Neural progenitor cell (in vitro differentiated cells): ENCODE measurements at regions not wholly inside any gene's neighbourhood (a gene's known extent, or its start where the extent isn't known, plus 50 kb on each side); places are given as distances from the start of the nearest gene placed in this dataset.

Experiments used
- DNase-seq: peaks from one replicate; pipeline ENCODE4 v3.0.0-alpha.2; 2016; ENCODE audit warnings: low spot score
- H2AFZ ChIP-seq: fragments of 200-600 bp; sonication (generic); replicated peaks from 2 replicates; pipeline ENCODE4 v1.6.1; 2016; ENCODE audit warnings: antibody characterized with exemption
- H3F3A ChIP-seq: fragments of 200-600 bp; sonication (generic); 2 replicates; pipeline ENCODE4 v1.6.1; 2016; ENCODE audit warnings: antibody characterized with exemption, low read depth
- H3K27ac ChIP-seq: fragments of 200-600 bp; sonication (generic); 2 replicates; pipeline ENCODE4 v1.5.1; 2016; ENCODE audit warnings: mild to moderate bottlenecking
- H3K27me3 ChIP-seq: fragments of 200-600 bp; sonication (generic); 2 replicates; pipeline ENCODE4 v1.6.1; 2016; ENCODE audit warnings: mild to moderate bottlenecking, moderate library complexity
- H3K36me3 ChIP-seq: fragments of 200-600 bp; sonication (generic); 2 replicates; pipeline ENCODE4 v1.5.1; 2016
- H3K4me1 ChIP-seq: fragments of 200-600 bp; sonication (generic); 2 replicates; pipeline ENCODE4 v1.6.1; 2016; ENCODE audit warnings: mixed run types
- H3K4me2 ChIP-seq: fragments of 200-600 bp; sonication (generic); 2 replicates; pipeline ENCODE4 v1.6.1; 2016
- H3K4me3 ChIP-seq: fragments of 200-600 bp; sonication (generic); 2 replicates; pipeline ENCODE4 v1.5.1; 2016
- H3K79me2 ChIP-seq: fragments of 200-600 bp; sonication (generic); 2 replicates; pipeline ENCODE4 v1.6.1; 2016; ENCODE audit warnings: low read depth
- H3K9ac ChIP-seq: fragments of 200-600 bp; sonication (generic); 2 replicates; pipeline ENCODE4 v1.6.1; 2016
- H3K9me3 ChIP-seq: fragments of 200-600 bp; sonication (generic); 2 replicates; pipeline ENCODE4 v1.5.1; 2016; ENCODE audit warnings: low read depth
- H4K20me1 ChIP-seq: fragments of 200-600 bp; sonication (generic); 2 replicates; pipeline ENCODE4 v1.6.1; 2016; ENCODE audit warnings: low read depth
- H3K27ac Mint-ChIP-seq: 3 replicates; pipeline ENCODE4 v1.8.0; 2021; ENCODE audit warnings: mixed read lengths
- H3K27me3 Mint-ChIP-seq: 2 replicates; pipeline ENCODE4 v1.8.0; 2022; ENCODE audit warnings: low read depth, mild to moderate bottlenecking, inconsistent platforms, moderate library complexity, mixed read lengths; ENCODE audit not compliant: insufficient read depth
- H3K36me3 Mint-ChIP-seq: 3 replicates; pipeline ENCODE4 v1.8.0; 2021; ENCODE audit warnings: mixed read lengths
- H3K4me1 Mint-ChIP-seq: 3 replicates; pipeline ENCODE4 v1.8.0; 2021; ENCODE audit warnings: mixed read lengths
- H3K4me3 Mint-ChIP-seq: 3 replicates; pipeline ENCODE4 v1.8.0; 2021; ENCODE audit warnings: mild to moderate bottlenecking, moderate library complexity, mixed read lengths
- H3K9me3 Mint-ChIP-seq: 3 replicates; pipeline ENCODE4 v1.8.0; 2020; ENCODE audit warnings: mixed read lengths
- CTCF ChIP-seq: fragments of 200-600 bp; sonication (generic); IDR thresholded peaks from 2 replicates; pipeline ENCODE4 v1.5.1; 2017; ENCODE audit warnings: antibody characterized with exemption, mild to moderate bottlenecking
- EZH2 ChIP-seq: fragments of 200-600 bp; sonication (generic); IDR thresholded peaks from 2 replicates; pipeline ENCODE4 v1.6.1; 2017; ENCODE audit warnings: antibody characterized with exemption, mild to moderate bottlenecking, moderate library complexity
- EZH2phosphoT487 ChIP-seq: fragments of 200-600 bp; sonication (generic); IDR thresholded peaks from 2 replicates; pipeline ENCODE4 v1.6.1; 2017; ENCODE audit warnings: antibody characterized with exemption

GRCh38 chr6:26179675-26180074 is 92.4 kb downstream of the HFE start:
- H3F3A ChIP-seq: peaks cover 37% of the 10 kb centered on the region
- no peak overlapping the region for H2AFZ ChIP-seq
- no peaks in the 10 kb centered on the region for H3K36me3 Mint-ChIP-seq
- no peak overlapping the region for H3K4me2 ChIP-seq
- H3K36me3 ChIP-seq: no peaks in the 10 kb centered on the region
- no peaks in the 10 kb centered on the region for H3K9me3 ChIP-seq
- peaks cover 28% of the 10 kb centered on the region for H3K4me1 Mint-ChIP-seq
- H3K27ac ChIP-seq: no peak overlapping the region
- no peaks in the 10 kb centered on the region for H4K20me1 ChIP-seq
- no peaks in the 10 kb centered on the region for H3K9me3 Mint-ChIP-seq
- H3K9ac ChIP-seq: no peak overlapping the region
- H3K79me2 ChIP-seq: peaks cover 7% of the 10 kb centered on the region
- TF ChIP-seq CTCF: no peak
- TF ChIP-seq EZH2: no peak
- no peak for TF ChIP-seq EZH2phosphoT487
- H3K4me3 ChIP-seq: no peak overlapping the region
- H3K4me1 ChIP-seq: peaks cover 15% of the 10 kb centered on the region
- peaks cover 2% of the 10 kb centered on the region for H3K27me3 Mint-ChIP-seq
- no peak overlapping the region for H3K4me3 Mint-ChIP-seq
- DNase-seq: no peak
- H3K27ac Mint-ChIP-seq: no peak overlapping the region
- H3K27me3 ChIP-seq: no peaks in the 10 kb centered on the region

- H3F3A ChIP-seq: peaks cover 37% of the 10 kb centered on the region
- H3K27me3 Mint-ChIP-seq: peaks cover 4% of the 10 kb centered on the region
- H3K27ac ChIP-seq: no peak overlapping the region
- no peak for DNase-seq
- no peak overlapping the region for H3K9ac ChIP-seq
- no peaks in the 10 kb centered on the region for H3K9me3 ChIP-seq
- no peaks in the 10 kb centered on the region for H4K20me1 ChIP-seq
- peaks cover 31% of the 10 kb centered on the region for H3K4me1 Mint-ChIP-seq
- H3K4me3 ChIP-seq: no peak overlapping the region
- H3K9me3 Mint-ChIP-seq: no peaks in the 10 kb centered on the region
- peaks cover 4% of the 10 kb centered on the region for H3K79me2 ChIP-seq
- no peak overlapping the region for H2AFZ ChIP-seq
- H3K27me3 ChIP-seq: no peaks in the 10 kb centered on the region
- H3K4me1 ChIP-seq: peaks cover 22% of the 10 kb centered on the region
- no peak overlapping the region for H3K4me3 Mint-ChIP-seq
- no peak overlapping the region for H3K27ac Mint-ChIP-seq
- TF ChIP-seq EZH2 (no peak), CTCF (no peak), EZH2phosphoT487 (no peak)
- H3K36me3 Mint-ChIP-seq: no peaks in the 10 kb centered on the region
- no peaks in the 10 kb centered on the region for H3K36me3 ChIP-seq
- no peak overlapping the region for H3K4me2 ChIP-seq
These were observed 93.1 kb downstream of the HFE start for GRCh38 chr6:26180346-26180745.

GRCh38 chr6:26183237-26183580 is 96.0 kb downstream of the HFE start:
- peak overlapping the region; percentile 94 for H3K4me3 Mint-ChIP-seq
- Histone ChIP-seq H3K27ac (peak overlapping the region; percentile 28), H3K4me1 (peaks cover 33% of the 10 kb centered on the region), H3K36me3 (no peaks in the 10 kb centered on the region), H3K9me3 (no peaks in the 10 kb centered on the region), H3K9ac (no peak overlapping the region), H2AFZ (peak overlapping the region; percentile 3), H3K4me3 (peak overlapping the region; percentile 63), H3F3A (peaks cover 44% of the 10 kb centered on the region), H3K4me2 (peak overlapping the region; percentile 84), H4K20me1 (no peaks in the 10 kb centered on the region), H3K27me3 (no peaks in the 10 kb centered on the region), H3K79me2 (no peaks in the 10 kb centered on the region)
- peaks cover 4% of the 10 kb centered on the region for H3K27me3 Mint-ChIP-seq
- H3K27ac Mint-ChIP-seq: peak overlapping the region; percentile 97
- peaks cover 41% of the 10 kb centered on the region for H3K4me1 Mint-ChIP-seq
- H3K9me3 Mint-ChIP-seq: no peaks in the 10 kb centered on the region
- H3K36me3 Mint-ChIP-seq: no peaks in the 10 kb centered on the region
- TF ChIP-seq EZH2phosphoT487 (no peak), EZH2 (no peak), CTCF (no peak)
- DNase-seq: no peak
